ENCODE measurements at regions not wholly inside any gene's neighbourhood (a gene's known extent, or its start where the extent isn't known, plus 50 kb on each side); places are given as distances from the start of the nearest gene placed in this dataset.

DNA sequence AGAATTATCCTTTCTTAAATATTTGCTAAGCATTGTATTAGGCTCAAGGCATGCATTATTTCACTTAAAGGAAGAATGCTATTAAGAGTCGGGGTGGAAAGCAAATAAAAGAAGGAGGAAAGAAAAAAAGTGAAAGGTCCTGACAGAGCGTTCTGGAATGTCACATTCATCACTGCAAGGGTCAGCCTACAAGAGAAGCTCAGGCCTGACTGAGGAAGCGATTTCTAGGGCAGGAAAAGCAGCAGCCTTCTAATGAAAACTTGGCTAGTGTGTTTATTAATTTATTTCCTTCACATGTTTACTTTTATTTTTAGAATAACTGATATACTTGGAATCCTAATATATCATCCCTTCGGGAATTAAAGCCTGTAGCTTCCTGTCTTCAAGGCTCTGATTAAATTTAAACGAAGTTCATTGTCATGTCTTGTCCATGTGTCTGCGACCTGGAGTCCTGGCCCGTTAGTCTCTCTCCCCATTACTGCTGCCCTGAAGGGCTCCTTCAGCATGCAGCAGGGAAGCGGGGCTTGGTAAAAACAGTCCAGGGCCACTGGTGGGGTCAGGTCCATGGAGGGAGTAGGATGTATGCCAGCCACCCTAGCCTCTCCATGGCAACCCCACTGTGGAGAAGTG, 119.2 kb upstream of the CCDC68 start:
- in situ Hi-C loops (cut with HindIII; ENCODE audit: low pct_unique_long_range_greater_than_20kb, low sequenced_read_pairs): no loop called here
- no peak for DNase-seq (ENCODE audit: low read depth, low spot score)

DNA sequence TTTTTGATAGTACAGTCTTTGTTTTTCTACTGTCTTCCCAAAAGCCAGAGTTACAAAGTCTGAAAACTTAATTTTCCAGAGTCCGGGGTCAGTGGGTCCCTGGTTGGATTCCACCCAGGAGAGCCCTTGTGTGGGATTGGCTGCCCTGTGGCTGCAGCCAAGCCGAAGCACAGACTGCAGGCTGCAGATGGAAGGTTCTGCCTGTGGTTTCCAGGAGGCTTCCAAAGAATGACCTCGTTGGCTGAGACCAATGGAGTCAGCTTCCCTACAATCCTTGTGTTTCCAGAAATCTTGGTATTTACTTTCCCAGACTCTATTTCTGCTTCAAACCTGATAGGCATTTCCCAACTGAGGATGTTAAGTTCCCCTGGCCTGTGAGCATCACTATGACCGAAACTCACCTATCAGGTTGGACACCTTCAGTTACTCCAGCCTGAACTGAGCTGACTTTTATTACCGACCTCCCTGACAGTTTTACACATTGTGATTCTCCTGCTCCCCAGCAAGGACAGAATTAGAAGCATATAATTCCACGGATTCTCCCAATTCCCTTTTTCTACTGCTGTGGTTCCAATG, 117.5 kb upstream of the CCDC68 start:
- no peak for DNase-seq (ENCODE audit: low read depth, low spot score)
- in situ Hi-C loops (cut with HindIII; ENCODE audit: low pct_unique_long_range_greater_than_20kb, low sequenced_read_pairs): no loop called here

DNA sequence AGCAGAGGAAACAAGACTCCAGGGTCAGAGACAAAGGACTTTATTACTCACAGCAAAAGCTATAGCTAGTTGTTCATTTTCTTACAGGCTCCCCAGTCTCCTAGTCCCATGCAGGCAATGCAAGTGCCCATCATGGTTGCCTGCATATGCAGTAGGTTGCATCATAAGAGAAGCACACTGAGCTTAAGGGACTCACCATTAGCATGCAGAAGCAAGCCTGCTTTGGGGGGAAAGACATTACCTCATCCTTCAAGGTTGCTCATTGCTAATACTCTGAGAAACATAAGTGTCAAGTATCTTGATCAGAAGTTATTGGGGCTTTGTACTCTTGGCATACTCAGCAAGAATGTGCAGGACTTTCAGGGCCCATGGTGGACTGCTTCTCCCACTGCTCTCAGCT, 114.6 kb upstream of the CCDC68 start:
- no peak for DNase-seq (ENCODE audit: low read depth, low spot score)
- in situ Hi-C loops (cut with HindIII; ENCODE audit: low pct_unique_long_range_greater_than_20kb, low sequenced_read_pairs): no loop called here

GRCh38 chr18:55073116-55073515, 113.9 kb upstream of the CCDC68 start:
- in situ Hi-C loops (cut with HindIII; ENCODE audit: low pct_unique_long_range_greater_than_20kb, low sequenced_read_pairs): no loop called here

GRCh38 chr18:55072698-55073097, 113.4 kb upstream of the CCDC68 start:
- in situ Hi-C loops (cut with HindIII; ENCODE audit: low pct_unique_long_range_greater_than_20kb, low sequenced_read_pairs): no loop called here

More at GRCh38 chr18:55073116-55073515, 113.9 kb upstream of the CCDC68 start:
- no peak for DNase-seq (ENCODE audit: low read depth, low spot score)

GRCh38 chr18:55072181-55072580, 112.9 kb upstream of the CCDC68 start:
- in situ Hi-C loops (cut with HindIII; ENCODE audit: low pct_unique_long_range_greater_than_20kb, low sequenced_read_pairs): no loop called here
- no peak for DNase-seq (ENCODE audit: low read depth, low spot score)

More at GRCh38 chr18:55072698-55073097, 113.4 kb upstream of the CCDC68 start:
- no peak for DNase-seq (ENCODE audit: low read depth, low spot score)

GRCh38 chr18:55069497-55069896, 110.2 kb upstream of the CCDC68 start:
- in situ Hi-C loops (cut with HindIII; ENCODE audit: low pct_unique_long_range_greater_than_20kb, low sequenced_read_pairs): no loop called here
- DNase-seq (ENCODE audit: low read depth, low spot score): no peak

GRCh38 chr18:55064760-55065159, 105.5 kb upstream of the CCDC68 start:
- DNase-seq (ENCODE audit: low read depth, low spot score): no peak
- in situ Hi-C loops (cut with HindIII; ENCODE audit: low pct_unique_long_range_greater_than_20kb, low sequenced_read_pairs): no loop called here

DNA sequence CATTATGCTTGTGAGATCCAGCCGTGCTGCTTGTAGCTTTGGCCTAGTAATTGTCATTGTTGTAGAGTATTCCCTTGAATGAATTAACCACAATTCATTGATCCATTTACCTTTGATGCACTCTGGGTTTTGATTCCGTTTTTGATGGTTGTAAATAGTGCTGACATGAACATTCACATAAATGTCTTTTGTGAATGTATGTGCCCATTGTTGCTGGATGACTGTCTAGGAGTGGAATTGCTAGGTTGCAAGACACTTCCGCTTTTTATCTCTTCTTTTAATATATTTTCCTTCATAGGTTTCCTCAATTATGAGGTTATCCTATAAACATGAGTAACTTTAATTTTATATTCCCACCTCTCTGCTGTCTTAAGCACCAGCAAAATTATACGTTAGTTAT, 104.8 kb upstream of the CCDC68 start:
- in situ Hi-C loops (cut with HindIII; ENCODE audit: low pct_unique_long_range_greater_than_20kb, low sequenced_read_pairs): no loop called here
- no peak for DNase-seq (ENCODE audit: low read depth, low spot score)

GRCh38 chr18:55054021-55054990, 95.0 kb upstream of the CCDC68 start:
- in situ Hi-C loops (cut with HindIII; ENCODE audit: low pct_unique_long_range_greater_than_20kb, low sequenced_read_pairs): no loop called here
- no peak for DNase-seq (ENCODE audit: low read depth, low spot score)

DNA sequence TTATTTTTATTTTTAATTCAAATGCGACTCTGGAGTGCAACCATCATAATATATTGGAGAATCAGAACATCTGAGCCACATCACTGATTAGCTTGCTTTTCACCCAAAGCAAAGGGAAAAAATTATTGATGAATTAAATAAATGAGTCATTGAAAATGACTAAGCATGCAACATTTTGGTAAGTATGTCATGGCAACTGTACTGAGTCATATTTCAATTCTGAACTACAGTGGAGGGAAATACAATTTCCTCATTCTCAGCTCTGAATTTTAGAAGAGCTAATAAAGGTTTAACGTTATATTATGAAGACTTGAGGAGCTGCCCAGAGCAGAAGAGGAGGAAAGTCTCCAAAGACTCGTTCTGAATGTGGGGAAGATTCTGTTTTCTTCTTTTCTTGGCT, 89.6 kb upstream of the CCDC68 start:
- no peak for DNase-seq (ENCODE audit: low read depth, low spot score)
- in situ Hi-C loops (cut with HindIII; ENCODE audit: low pct_unique_long_range_greater_than_20kb, low sequenced_read_pairs): no loop called here

GRCh38 chr18:55047546-55047945, 88.3 kb upstream of the CCDC68 start:
- in situ Hi-C loops (cut with HindIII; ENCODE audit: low pct_unique_long_range_greater_than_20kb, low sequenced_read_pairs): no loop called here
- DNase-seq (ENCODE audit: low read depth, low spot score): no peak

- in situ Hi-C loops (cut with HindIII; ENCODE audit: low pct_unique_long_range_greater_than_20kb, low sequenced_read_pairs): no loop called here
Observed at GRCh38 chr18:55041366-55041765, 82.1 kb upstream of the CCDC68 start.

GRCh38 chr18:55038162-55038561, 78.9 kb upstream of the CCDC68 start:
- in situ Hi-C loops (cut with HindIII; ENCODE audit: low pct_unique_long_range_greater_than_20kb, low sequenced_read_pairs): no loop called here
- no peak for DNase-seq (ENCODE audit: low read depth, low spot score)

More at GRCh38 chr18:55041366-55041765, 82.1 kb upstream of the CCDC68 start:
- DNase-seq (ENCODE audit: low read depth, low spot score): no peak

- in situ Hi-C loops (cut with HindIII; ENCODE audit: low pct_unique_long_range_greater_than_20kb, low sequenced_read_pairs): no loop called here
- no peak for DNase-seq (ENCODE audit: low read depth, low spot score)
Observed at GRCh38 chr18:55034742-55035141, 75.5 kb upstream of the CCDC68 start.

DNA sequence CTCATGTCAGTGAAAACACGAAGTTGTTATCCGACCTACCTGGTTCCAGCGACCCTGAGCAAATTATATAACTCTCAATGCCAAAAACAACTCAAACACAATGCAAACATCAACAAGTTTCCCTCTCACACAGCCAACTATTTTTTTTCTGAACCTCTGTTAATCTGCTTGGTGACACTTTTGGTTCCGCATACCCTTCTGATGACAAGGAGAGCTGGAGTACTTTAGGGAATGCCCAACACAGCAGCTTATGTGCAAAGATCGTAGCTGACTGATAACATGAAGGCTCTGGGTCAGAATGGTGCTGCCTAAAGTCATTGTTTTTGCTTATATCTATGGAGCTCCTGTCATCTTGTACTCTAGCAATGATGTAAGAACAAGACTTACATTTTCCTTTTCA, 72.7 kb upstream of the CCDC68 start:
- in situ Hi-C loops (cut with HindIII; ENCODE audit: low pct_unique_long_range_greater_than_20kb, low sequenced_read_pairs): no loop called here
- no peak for DNase-seq (ENCODE audit: low read depth, low spot score)

DNA sequence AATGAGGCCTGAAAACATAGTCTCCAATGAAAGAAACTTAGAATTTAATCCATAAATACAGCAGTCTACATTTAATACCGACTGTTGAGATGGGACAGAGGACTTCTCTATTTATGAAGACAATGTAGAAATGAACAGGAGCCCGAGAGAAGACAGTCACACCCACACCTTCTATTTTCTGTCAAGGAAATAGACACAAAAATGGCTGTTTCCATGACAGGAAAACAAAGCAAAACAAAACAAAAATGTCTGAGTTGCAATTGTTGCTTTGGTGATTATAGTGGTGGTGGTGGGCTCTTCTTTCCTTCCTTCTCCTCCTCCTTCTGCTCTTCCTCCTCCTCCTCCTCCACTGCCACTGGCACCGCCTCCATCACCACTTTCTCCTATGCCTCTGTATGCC, 72.3 kb upstream of the CCDC68 start:
- in situ Hi-C loops (cut with HindIII; ENCODE audit: low pct_unique_long_range_greater_than_20kb, low sequenced_read_pairs): no loop called here
- DNase-seq (ENCODE audit: low read depth, low spot score): no peak

DNA sequence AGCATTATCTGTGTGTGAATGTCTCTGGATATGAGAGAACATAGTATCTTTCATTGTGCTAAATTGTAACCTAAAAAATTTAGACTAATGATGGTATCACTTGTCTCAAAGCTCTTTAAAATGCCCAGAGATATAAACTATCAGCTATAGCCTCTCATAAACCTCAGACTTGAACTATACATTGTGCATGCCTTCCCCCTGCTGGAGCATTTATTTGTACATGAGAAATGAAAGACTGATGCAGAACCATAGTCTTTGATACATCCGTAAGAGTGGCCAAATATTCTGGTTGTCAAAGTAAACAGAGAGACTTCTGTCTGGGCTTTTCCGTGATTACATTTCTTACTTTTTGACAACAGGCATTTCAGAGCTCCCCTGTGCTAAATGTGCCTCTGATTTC, 71.9 kb upstream of the CCDC68 start:
- DNase-seq (ENCODE audit: low read depth, low spot score): no peak
- in situ Hi-C loops (cut with HindIII; ENCODE audit: low pct_unique_long_range_greater_than_20kb, low sequenced_read_pairs): no loop called here

GRCh38 chr18:55024564-55024963, 65.3 kb upstream of the CCDC68 start:
- in situ Hi-C loops (cut with HindIII; ENCODE audit: low pct_unique_long_range_greater_than_20kb, low sequenced_read_pairs): no loop called here

More at GRCh38 chr18:55024564-55024963, 65.3 kb upstream of the CCDC68 start:
- DNase-seq (ENCODE audit: low read depth, low spot score): no peak
